ENCODE measurements at regions not wholly inside any gene's neighbourhood (a gene's known extent, or its start where the extent isn't known, plus 50 kb on each side); places are given as distances from the start of the nearest gene placed in this dataset.
"Not testable (repeated sequence)": the region's sequence is repeated elsewhere in the genome, so short reads cannot be mapped to it uniquely, and the experiment has no call there.

DNA sequence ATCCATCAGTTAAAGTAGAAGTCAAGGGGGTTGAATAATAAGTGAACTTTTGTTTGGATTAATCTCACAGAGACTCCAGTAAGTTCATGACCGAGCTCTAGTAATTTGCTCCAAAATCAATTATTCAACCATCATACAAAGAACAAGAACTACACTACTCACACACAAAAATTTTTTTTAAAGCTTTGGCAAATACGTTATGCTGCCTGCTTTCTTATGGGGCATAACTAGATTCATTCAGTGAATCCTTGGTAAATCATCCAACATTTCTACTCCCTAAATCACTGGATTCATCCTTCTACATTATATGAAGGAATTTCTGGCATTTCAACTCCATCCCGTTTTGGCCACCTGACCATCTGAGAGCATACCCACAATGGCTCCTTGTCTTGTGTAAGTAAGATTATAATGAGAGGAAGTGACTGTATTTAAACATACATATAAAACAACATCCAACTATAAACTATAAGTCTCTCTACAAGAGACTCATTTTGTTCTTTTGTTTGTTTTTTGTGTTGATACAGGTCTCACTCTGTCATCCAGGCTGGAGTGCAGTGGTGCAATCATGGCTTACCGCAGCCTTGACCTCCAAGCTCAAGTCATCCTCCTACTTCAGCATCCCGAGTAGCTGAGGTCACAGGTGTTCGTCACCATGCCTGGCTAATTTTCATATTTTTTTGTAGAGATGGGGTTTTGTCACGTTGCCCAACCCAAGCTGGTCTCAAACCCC is 144.2 kb upstream of the LRRTM4 start:
- Histone ChIP-seq H3K23ac (ENCODE audit: low read depth, low read length) (no peak overlapping the region), H2AK9ac (replicated peaks; ENCODE audit: low read depth, low read length, poor library complexity) (no peak overlapping the region), H3K4me2 (ENCODE audit: low read depth, low read length) (no peak overlapping the region), H3K18ac (ENCODE audit: low read depth, low read length) (no peak overlapping the region), H2BK20ac (ENCODE audit: low read depth, low read length) (no peak overlapping the region), H2AK5ac (ENCODE audit: low read depth, low read length) (no peak overlapping the region), H3K9me1 (ENCODE audit: insufficient read depth, low read length) (no peaks in the 10 kb centered on the region), H3K4ac (ENCODE audit: low read depth, low read length) (no peak overlapping the region), H3K4me3 (ENCODE audit: insufficient read depth, low read depth, low read length) (no peak overlapping the region), H4K8ac (ENCODE audit: low read depth in 2 of 2, low read length in 2 of 2) (no peak overlapping the region), H2BK15ac (ENCODE audit: low read depth, low read length) (no peak overlapping the region), H2BK5ac (ENCODE audit: low read depth, low read length, poor library complexity, severe bottlenecking) (no peak overlapping the region), H4K5ac (ENCODE audit: low read depth, low read length) (no peak overlapping the region), H3K9ac (ENCODE audit: low read depth, low read length) (no peak overlapping the region), H3K14ac (replicated peaks; ENCODE audit: low read depth, low read length) (no peak overlapping the region), H3K9me3 (ENCODE audit: control insufficient read depth, insufficient read depth, low read length) (no peaks in the 10 kb centered on the region), H2BK120ac (ENCODE audit: low read depth, low read length) (no peak overlapping the region), H3K27ac (ENCODE audit: insufficient read depth, low read length) (no peak overlapping the region), H3K27me3 (ENCODE audit: control insufficient read depth, insufficient read depth, low read length) (no peaks in the 10 kb centered on the region), H2AFZ (replicated peaks; ENCODE audit: low read length, poor library complexity) (no peak overlapping the region), H4K20me1 (ENCODE audit: insufficient read depth, low read length) (no peaks in the 10 kb centered on the region), H3K56ac (ENCODE audit: extremely low read depth, insufficient read depth, low read length) (no peak overlapping the region), H3K4me1 (ENCODE audit: control insufficient read depth, insufficient read depth, low read length) (no peaks in the 10 kb centered on the region), H4K91ac (ENCODE audit: insufficient read depth, low read depth, low read length) (no peak overlapping the region), H3K79me1 (ENCODE audit: low read depth in 1 of 2, low read length in 2 of 2) (no peaks in the 10 kb centered on the region), H3K36me3 (ENCODE audit: control insufficient read depth, insufficient read depth, low read length) (no peaks in the 10 kb centered on the region)
- DNase-seq (no peak), ATAC-seq (ENCODE audit: low read depth) (no peak)
- dilution Hi-C loops (cut with HindIII; ENCODE audit: low sequenced_read_pairs, unreplicated experiment) (no loop called here), intact Hi-C loops (cut with micrococcal nuclease) (no loop called here), in situ Hi-C loops (cut with MboI; ENCODE audit: low sequenced_read_pairs) (no loop called here)
- POLR2A ChIA-PET (ENCODE audit: unreplicated experiment) = no interaction called here
- no CpG with 5 or more reads among the region's 7 CpGs for WGBS, 2 experiments (ENCODE audit: extremely low coverage in 2 of 2, insufficient read length in 1 of 2)
- no TSS peak for BruUV-seq (replicated peaks)
- CTCF ChIA-PET = no interaction called here
- no peak for TF ChIP-seq SMC3 (IDR thresholded peaks at IDR 0.05; ENCODE audit: low read depth, low read length)
- TF ChIP-seq USF2 (IDR thresholded peaks at IDR 0.05; ENCODE audit: low read depth, low read length) = no peak
- no peak for TF ChIP-seq CTCF (conservative IDR thresholded peaks at IDR 0.05; ENCODE audit: low read depth, low read length)

- H2BK120ac ChIP-seq (ENCODE audit: low read depth, low read length); H3K36me3 ChIP-seq (ENCODE audit: control insufficient read depth, insufficient read depth, low read length); H2BK20ac ChIP-seq (ENCODE audit: low read depth, low read length); H3K18ac ChIP-seq (ENCODE audit: low read depth, low read length); H3K9ac ChIP-seq (ENCODE audit: low read depth, low read length); H2AK9ac ChIP-seq (replicated peaks; ENCODE audit: low read depth, low read length, poor library complexity); ATAC-seq (ENCODE audit: low read depth); H3K4me3 ChIP-seq (ENCODE audit: insufficient read depth, low read depth, low read length); H3K27me3 ChIP-seq (ENCODE audit: control insufficient read depth, insufficient read depth, low read length); BruUV-seq (replicated peaks); H3K4me1 ChIP-seq (ENCODE audit: control insufficient read depth, insufficient read depth, low read length); H2AK5ac ChIP-seq (ENCODE audit: low read depth, low read length); dilution Hi-C loops (cut with HindIII; ENCODE audit: low sequenced_read_pairs, unreplicated experiment); in situ Hi-C loops (cut with MboI; ENCODE audit: low sequenced_read_pairs); H3K9me1 ChIP-seq (ENCODE audit: insufficient read depth, low read length); H3K4ac ChIP-seq (ENCODE audit: low read depth, low read length); intact Hi-C loops (cut with micrococcal nuclease); POLR2A ChIA-PET (ENCODE audit: unreplicated experiment); H3K79me1 ChIP-seq (ENCODE audit: low read depth in 1 of 2, low read length in 2 of 2); H4K91ac ChIP-seq (ENCODE audit: insufficient read depth, low read depth, low read length); H2AFZ ChIP-seq (replicated peaks; ENCODE audit: low read length, poor library complexity); H4K8ac ChIP-seq (ENCODE audit: low read depth in 2 of 2, low read length in 2 of 2); DNase-seq; H3K23ac ChIP-seq (ENCODE audit: low read depth, low read length); H3K14ac ChIP-seq (replicated peaks; ENCODE audit: low read depth, low read length); H3K9me3 ChIP-seq (ENCODE audit: control insufficient read depth, insufficient read depth, low read length); CTCF ChIA-PET; H2BK5ac ChIP-seq (ENCODE audit: low read depth, low read length, poor library complexity, severe bottlenecking); H2BK15ac ChIP-seq (ENCODE audit: low read depth, low read length); H4K20me1 ChIP-seq (ENCODE audit: insufficient read depth, low read length); H4K5ac ChIP-seq (ENCODE audit: low read depth, low read length); H3K56ac ChIP-seq (ENCODE audit: extremely low read depth, insufficient read depth, low read length); H3K4me2 ChIP-seq (ENCODE audit: low read depth, low read length); H3K27ac ChIP-seq (ENCODE audit: insufficient read depth, low read length): not testable (repeated sequence)
- no CpG with 5 or more reads among the region's 6 CpGs for WGBS, 2 experiments (ENCODE audit: extremely low coverage in 2 of 2, insufficient read length in 1 of 2)
These were observed 162.6 kb upstream of the LRRTM4 start for GRCh38 chr2:77684543-77685319.

All from IMR-90 (cell line).